K562 (cell line): ENCODE measurements at regions not wholly inside any gene's neighbourhood (a gene's known extent, or its start where the extent isn't known, plus 50 kb on each side); places are given as distances from the start of the nearest gene placed in this dataset.

Experiments used
- CREM ChIP-seq: IDR thresholded peaks from 2 replicates; pipeline ENCODE4 v1.6.1; 2014; ENCODE audit warnings: antibody characterized with exemption, low read depth
- EP300 ChIP-seq: IDR thresholded peaks from 2 replicates; pipeline ENCODE4 v1.6.1; 2012; ENCODE audit warnings: low read length, improper control_type of control experiment
- EZH2 ChIP-seq: IDR thresholded peaks from 2 replicates; pipeline ENCODE4 v1.6.1; 2012; ENCODE audit warnings: low read depth, mild to moderate bottlenecking, inconsistent platforms, low read length, borderline replicate concordance
- FOXM1 ChIP-seq, 2 experiments: fragments of 450-650 bp in 1 of 2; sonication (generic) in 1 of 2; formaldehyde crosslinking in 1 of 2; IDR thresholded peaks; 2 replicates each; pipeline versions ENCODE4 v1.6.1 to v1.9.0; 2017 to 2022; ENCODE audit warnings: low read depth in 2 of 2, mild to moderate bottlenecking in 2 of 2, missing genetic modification reagents in 1 of 2, moderate library complexity in 1 of 2
- JUNB ChIP-seq: fragments of 450-650 bp; formaldehyde crosslinking; conservative IDR thresholded peaks from 2 replicates; pipeline ENCODE4 v1.4.0; 2020; ENCODE audit warnings: mild to moderate bottlenecking
- POLR2A ChIP-seq: fragments of 450-650 bp; conservative IDR thresholded peaks from 2 replicates; pipeline ENCODE4 v1.6.1; 2016
- TAF1 ChIP-seq: IDR thresholded peaks from 2 replicates; pipeline ENCODE4 v1.6.1; 2011; ENCODE audit warnings: mild to moderate bottlenecking, low read length, moderate library complexity; ENCODE audit not compliant: insufficient read depth, control insufficient read depth, severe bottlenecking; ENCODE audit errors: extremely low read depth
- TCF7L2 ChIP-seq: fragments of 150-350 bp; IDR thresholded peaks from 2 replicates; pipeline ENCODE4 v1.6.1; 2016; ENCODE audit warnings: low read depth, mild to moderate bottlenecking, low read length, moderate library complexity
- ZNF3 ChIP-seq: fragments of 250-450 bp; sonication (Bioruptor Pico); IDR thresholded peaks from 2 replicates; pipeline ENCODE4 v1.5.0; 2021; ENCODE audit warnings: mild to moderate bottlenecking, moderate library complexity
- ZNF77 ChIP-seq: fragments of 250-450 bp; sonication (Bioruptor Pico); IDR thresholded peaks from 2 replicates; pipeline ENCODE4 v1.5.0; 2020

DNA sequence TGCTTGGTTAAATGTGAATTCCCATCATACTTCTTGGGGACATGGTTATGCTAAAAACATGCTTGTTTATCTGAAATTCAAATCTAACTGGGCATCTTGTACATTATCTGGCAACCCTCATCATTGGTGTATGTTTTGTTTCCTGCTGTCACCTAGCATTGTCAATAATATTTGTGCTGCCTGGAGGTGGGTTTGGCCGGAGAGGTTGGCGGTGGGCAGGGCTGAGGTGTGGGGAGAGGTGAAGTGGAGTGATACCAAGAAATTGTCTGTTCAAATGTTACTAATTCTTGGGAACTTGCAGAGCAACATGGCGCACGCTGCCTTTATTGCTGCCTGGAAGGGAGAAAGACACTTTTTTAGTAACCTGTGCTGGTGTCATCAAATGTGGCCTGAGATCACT, 280.5 kb downstream of the VRK1 start:
- TF ChIP-seq ZNF3 (CRISPR knock-in tag) (no peak), TAF1 (no peak), JUNB (no peak), EP300 (no peak), POLR2A (no peak), TCF7L2 (no peak), CREM (no peak), EZH2 (no peak), ZNF77 (CRISPR knock-in tag) (no peak), FOXM1 (IDR thresholded peaks at IDR 0.05; ENCODE audit: low read depth) (no peak), FOXM1 (CRISPR knock-in tag; IDR thresholded peaks at IDR 0.05; ENCODE audit: low read depth) (no peak)
